ENCODE measurements at regions not wholly inside any gene's neighbourhood (a gene's known extent, or its start where the extent isn't known, plus 50 kb on each side); places are given as distances from the start of the nearest gene placed in this dataset.

DNA sequence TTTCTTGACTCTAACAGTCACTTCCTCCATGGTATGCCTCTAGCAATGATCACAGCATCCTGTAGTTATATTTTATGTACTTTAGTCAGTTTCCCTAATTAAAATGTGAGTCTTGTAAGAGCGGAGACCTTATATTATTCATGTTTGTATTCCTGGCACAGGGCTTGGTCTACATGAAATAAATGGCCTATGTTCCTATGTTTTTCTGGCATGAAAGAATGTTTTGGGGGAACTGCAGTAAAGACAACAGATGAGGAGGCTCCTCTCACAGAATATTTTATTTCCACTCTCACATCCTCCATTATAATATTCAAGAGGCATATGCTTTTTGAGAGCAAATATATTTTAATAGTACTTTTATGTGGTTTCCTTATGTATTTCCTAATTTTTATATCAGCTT, 429.8 kb upstream of the PDE3A start:
- no peak for DNase-seq (ENCODE audit: low spot score)
- Histone ChIP-seq H3K4me1 (no peaks in the 10 kb centered on the region), H3K27ac (no peak overlapping the region), H3K4me3 (no peak overlapping the region), H3K27me3 (no peaks in the 10 kb centered on the region), H3K36me3 (no peaks in the 10 kb centered on the region), H3K9me3 (no peaks in the 10 kb centered on the region)
- TF ChIP-seq, protein P1, sequence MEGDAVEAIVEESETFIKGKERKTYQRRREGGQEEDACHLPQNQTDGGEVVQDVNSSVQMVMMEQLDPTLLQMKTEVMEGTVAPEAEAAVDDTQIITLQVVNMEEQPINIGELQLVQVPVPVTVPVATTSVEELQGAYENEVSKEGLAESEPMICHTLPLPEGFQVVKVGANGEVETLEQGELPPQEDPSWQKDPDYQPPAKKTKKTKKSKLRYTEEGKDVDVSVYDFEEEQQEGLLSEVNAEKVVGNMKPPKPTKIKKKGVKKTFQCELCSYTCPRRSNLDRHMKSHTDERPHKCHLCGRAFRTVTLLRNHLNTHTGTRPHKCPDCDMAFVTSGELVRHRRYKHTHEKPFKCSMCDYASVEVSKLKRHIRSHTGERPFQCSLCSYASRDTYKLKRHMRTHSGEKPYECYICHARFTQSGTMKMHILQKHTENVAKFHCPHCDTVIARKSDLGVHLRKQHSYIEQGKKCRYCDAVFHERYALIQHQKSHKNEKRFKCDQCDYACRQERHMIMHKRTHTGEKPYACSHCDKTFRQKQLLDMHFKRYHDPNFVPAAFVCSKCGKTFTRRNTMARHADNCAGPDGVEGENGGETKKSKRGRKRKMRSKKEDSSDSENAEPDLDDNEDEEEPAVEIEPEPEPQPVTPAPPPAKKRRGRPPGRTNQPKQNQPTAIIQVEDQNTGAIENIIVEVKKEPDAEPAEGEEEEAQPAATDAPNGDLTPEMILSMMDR (IDR thresholded peaks at IDR 0.05) = no peak

DNA sequence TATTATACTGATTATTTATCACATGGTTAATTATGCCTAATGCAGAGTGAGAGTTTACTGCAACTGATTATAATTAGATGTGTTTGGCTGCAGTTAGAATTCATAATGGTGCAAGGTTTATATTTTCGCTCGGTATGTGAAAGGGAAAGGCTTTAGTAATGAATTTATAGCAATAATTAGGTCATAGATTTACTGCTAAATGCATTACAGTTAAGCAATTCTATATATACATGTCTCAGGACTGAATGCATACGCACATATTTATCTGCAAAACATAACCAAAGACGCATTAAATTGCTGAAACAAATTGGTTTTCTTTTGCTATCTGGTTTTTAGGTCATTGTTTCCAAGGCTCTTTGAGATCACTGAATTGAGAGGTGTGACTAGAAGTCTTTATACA, 428.1 kb upstream of the PDE3A start:
- TF ChIP-seq, protein P1 (IDR thresholded peaks at IDR 0.05) = no peak
- no peak for DNase-seq (ENCODE audit: low spot score)
- H3K36me3 ChIP-seq = no peaks in the 10 kb centered on the region

DNA sequence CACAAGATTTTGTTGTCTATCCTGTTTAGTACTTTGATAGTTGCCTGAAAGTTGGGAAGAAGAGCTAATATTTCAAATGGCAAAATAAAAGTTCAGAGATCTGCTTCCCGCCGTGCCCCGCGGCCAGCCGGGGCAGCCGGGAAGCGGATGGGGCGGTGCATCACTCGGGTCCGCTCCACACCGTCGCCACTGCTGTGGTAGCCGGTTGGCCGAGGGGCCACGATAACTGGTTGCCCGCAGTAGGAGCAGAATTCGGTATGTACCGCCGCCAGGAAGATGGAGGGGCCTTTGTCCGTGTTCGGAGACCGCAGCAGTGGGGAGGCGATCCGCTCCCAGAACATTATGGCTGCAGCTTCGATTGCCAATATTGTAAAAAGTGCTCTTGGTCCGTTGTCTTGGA, 427.2 kb upstream of the PDE3A start:
- DNase-seq (ENCODE audit: low spot score) = no peak
- H3K27me3 ChIP-seq = no peaks in the 10 kb centered on the region
- H3K4me1 ChIP-seq = peaks cover 0 to 4% of the 10 kb centered on the region in 2 donors
- TF ChIP-seq, protein P1 (IDR thresholded peaks at IDR 0.05) = no peak
- H3K36me3 ChIP-seq = no peaks in the 10 kb centered on the region
- no peaks in the 10 kb centered on the region for H3K9me3 ChIP-seq
- H3K4me3 ChIP-seq = no peak overlapping the region
- no peak overlapping the region for H3K27ac ChIP-seq

More for the DNA sequence above, 428.1 kb upstream of the PDE3A start:
- no peaks in the 10 kb centered on the region for H3K27me3 ChIP-seq
- H3K4me3 ChIP-seq = no peak overlapping the region
- H3K4me1 ChIP-seq = peaks cover 0 to 2% of the 10 kb centered on the region in 2 donors
- H3K27ac ChIP-seq = no peak overlapping the region
- no peaks in the 10 kb centered on the region for H3K9me3 ChIP-seq

DNA sequence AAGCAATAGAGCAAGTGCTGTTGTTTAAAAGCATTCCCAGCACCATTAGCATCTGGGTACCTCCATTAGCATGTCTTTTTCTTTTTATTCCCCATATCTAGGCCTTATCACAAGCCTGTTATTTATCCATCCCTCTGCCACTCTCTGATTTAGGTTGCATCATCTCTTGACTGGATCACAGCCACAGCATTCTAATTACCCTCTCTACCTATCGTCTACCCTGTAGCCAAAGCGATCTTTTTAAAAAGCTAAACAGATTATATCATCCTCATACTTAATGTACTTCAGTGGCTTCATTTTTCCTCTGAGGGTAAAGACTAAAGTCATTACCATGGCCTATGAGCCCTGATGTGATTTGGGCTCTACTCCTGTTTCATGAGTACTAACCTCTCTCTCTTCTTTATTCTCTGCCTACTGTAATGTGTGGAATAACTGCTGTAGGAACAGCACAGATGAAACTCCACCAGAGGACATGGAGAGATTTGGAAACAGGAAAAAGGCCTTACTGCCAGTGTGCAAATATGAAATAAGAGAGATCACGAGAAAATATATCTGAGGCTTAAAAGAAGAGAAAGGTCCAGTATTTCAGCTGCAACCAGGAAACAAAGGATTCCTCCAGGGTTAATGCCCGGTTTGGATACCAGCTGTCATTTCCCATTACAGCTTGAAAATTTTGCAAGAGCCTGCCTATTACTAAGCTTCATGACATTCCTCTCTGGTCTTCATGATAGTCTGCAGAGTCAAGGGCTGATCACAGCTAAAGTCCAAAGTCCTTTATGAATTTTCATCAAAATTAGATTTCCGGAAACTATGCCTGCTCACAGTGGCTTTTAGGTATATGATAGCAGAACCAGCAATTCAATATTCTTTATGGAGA, 422.5 kb upstream of the PDE3A start:
- no peaks in the 10 kb centered on the region for H3K27me3 ChIP-seq
- DNase-seq (ENCODE audit: low spot score) = no peak
- TF ChIP-seq, protein P1 (IDR thresholded peaks at IDR 0.05) = no peak
- peak overlapping the region; percentile 19 to 71 for H3K27ac ChIP-seq
- no peak overlapping the region for H3K4me3 ChIP-seq
- no peaks in the 10 kb centered on the region for H3K36me3 ChIP-seq
- H3K9me3 ChIP-seq = no peaks in the 10 kb centered on the region
- H3K4me1 ChIP-seq = peaks cover 0 to 4% of the 10 kb centered on the region in 2 donors

DNA sequence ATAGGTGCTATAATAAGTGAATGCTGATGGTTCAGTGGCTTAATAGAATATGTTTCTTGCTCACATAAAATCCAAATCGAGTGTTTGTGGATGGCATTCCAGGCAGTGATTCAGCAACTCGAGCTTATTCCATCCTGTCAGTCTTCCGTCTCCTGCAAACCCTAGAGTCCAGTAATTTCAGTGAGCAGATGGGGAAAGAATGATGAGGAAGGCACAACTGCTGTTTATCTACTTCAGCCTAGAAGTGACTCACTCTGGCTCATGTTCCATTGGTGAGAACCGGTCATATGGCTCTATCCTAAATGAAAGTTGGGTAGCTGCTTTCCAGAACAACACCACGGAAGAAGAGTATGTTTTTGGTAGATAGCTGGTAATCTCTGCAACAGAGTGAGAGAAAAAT, 421.8 kb upstream of the PDE3A start:
- peaks cover 0 to 4% of the 10 kb centered on the region in 2 donors for H3K4me1 ChIP-seq
- H3K27me3 ChIP-seq = no peaks in the 10 kb centered on the region
- no peaks in the 10 kb centered on the region for H3K9me3 ChIP-seq
- no peak for DNase-seq (ENCODE audit: low spot score)
- no peak overlapping the region for H3K4me3 ChIP-seq
- no peaks in the 10 kb centered on the region for H3K36me3 ChIP-seq
- TF ChIP-seq, protein P1 (IDR thresholded peaks at IDR 0.05) = no peak
- H3K27ac ChIP-seq = peak overlapping the region; percentile 19 to 71
